ENCODE measurements at regions not wholly inside any gene's neighbourhood (a gene's known extent, or its start where the extent isn't known, plus 50 kb on each side); places are given as distances from the start of the nearest gene placed in this dataset.

DNA sequence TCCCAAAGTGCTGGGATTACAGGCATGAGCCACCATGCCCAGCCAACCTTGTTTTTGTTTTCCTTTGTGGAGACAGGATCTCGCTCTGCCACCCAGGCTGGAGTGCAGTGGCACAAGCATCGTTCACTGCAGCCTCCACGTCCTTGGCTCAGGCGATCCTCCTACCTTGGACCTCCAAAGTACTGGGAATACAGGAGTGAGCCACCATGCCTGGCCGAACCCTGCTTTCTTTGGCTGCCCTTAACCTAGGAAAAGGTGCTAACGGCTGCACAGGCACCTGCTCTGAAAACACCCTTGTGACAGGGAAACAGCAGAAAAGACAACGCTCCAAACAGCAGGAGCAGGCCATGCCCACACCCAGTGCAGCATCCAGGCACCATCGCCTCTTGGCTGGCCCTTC, 71.9 kb downstream of the OAT start:
- POLR2A ChIA-PET, result no interaction called here
- CTCF ChIA-PET, result no interaction called here
- 0 out of 2 replicates have a peak, but pooled peaks cover 2% of the 10 kb centered on the region for H3K4me1 Mint-ChIP-seq

GRCh38 chr10:124345521-124345920, 73.2 kb downstream of the OAT start:
- POLR2A ChIA-PET, result no interaction called here
- no peak for TF ChIP-seq ATF1 (CRISPR knock-in tag; IDR thresholded peaks at IDR 0.05)
- TF ChIP-seq, protein P1, sequence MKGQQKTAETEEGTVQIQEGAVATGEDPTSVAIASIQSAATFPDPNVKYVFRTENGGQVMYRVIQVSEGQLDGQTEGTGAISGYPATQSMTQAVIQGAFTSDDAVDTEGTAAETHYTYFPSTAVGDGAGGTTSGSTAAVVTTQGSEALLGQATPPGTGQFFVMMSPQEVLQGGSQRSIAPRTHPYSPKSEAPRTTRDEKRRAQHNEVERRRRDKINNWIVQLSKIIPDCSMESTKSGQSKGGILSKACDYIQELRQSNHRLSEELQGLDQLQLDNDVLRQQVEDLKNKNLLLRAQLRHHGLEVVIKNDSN (CRISPR knock-in tag; IDR thresholded peaks at IDR 0.05), result no peak
- TF ChIP-seq EMX1 (CRISPR knock-in tag; IDR thresholded peaks at IDR 0.05), result no peak
- no peak for TF ChIP-seq ZNF532 (CRISPR knock-in tag; IDR thresholded peaks at IDR 0.05; ENCODE audit: borderline replicate concordance)
- TF ChIP-seq ERG (CRISPR knock-in tag; IDR thresholded peaks at IDR 0.05), result no peak
- no peak for TF ChIP-seq ATF3 (CRISPR knock-in tag; conservative IDR thresholded peaks at IDR 0.05)
- no peak for TF ChIP-seq PREB (CRISPR knock-in tag; IDR thresholded peaks at IDR 0.05; ENCODE audit: borderline replicate concordance)
- no peak for TF ChIP-seq FOXP1 (CRISPR knock-in tag; IDR thresholded peaks at IDR 0.05; ENCODE audit: borderline replicate concordance)
- TF ChIP-seq TCF7 (CRISPR knock-in tag; IDR thresholded peaks at IDR 0.05; ENCODE audit: low read depth), result no peak
- TF ChIP-seq GTF2I (CRISPR knock-in tag; conservative IDR thresholded peaks at IDR 0.05), result no peak
- TF ChIP-seq ZNF263 (CRISPR knock-in tag; IDR thresholded peaks at IDR 0.05; ENCODE audit: low read depth), result no peak
- Mint-ChIP-seq H3K27me3 (ENCODE audit: low read depth) (no peaks in the 10 kb centered on the region; the same call in 1 of the 2 replicates), H3K4me3 (no peak overlapping the region), H3K36me3 (no peaks in the 10 kb centered on the region), H3K27ac (no peak overlapping the region), H3K9me3 (0 out of 2 replicates have a peak, but pooled peaks cover 4% of the 10 kb centered on the region), H3K4me1 (0 out of 2 replicates have a peak, but pooled peaks cover 2% of the 10 kb centered on the region)
- CTCF ChIA-PET, result no interaction called here
- no peak for DNase-seq (ENCODE audit: low spot score)
- no peak for ATAC-seq

More for the DNA sequence above, 71.9 kb downstream of the OAT start:
- no peak for DNase-seq (ENCODE audit: low spot score)
- no peak for TF ChIP-seq SOX15 (CRISPR knock-in tag; IDR thresholded peaks at IDR 0.05)
- no peak for TF ChIP-seq USF2 (CRISPR knock-in tag; IDR thresholded peaks at IDR 0.05)
- TF ChIP-seq ZNF423 (CRISPR knock-in tag; IDR thresholded peaks at IDR 0.05), result no peak
- no peak for TF ChIP-seq ZNF121 (CRISPR knock-in tag; IDR thresholded peaks at IDR 0.05)
- H3K27ac Mint-ChIP-seq, result no peak overlapping the region
- no peaks in the 10 kb centered on the region; the same call in 1 of the 2 replicates for H3K27me3 Mint-ChIP-seq (ENCODE audit: low read depth)
- H3K9me3 Mint-ChIP-seq, result 0 out of 2 replicates have a peak, but pooled peaks cover 4% of the 10 kb centered on the region
- H3K36me3 Mint-ChIP-seq, result no peaks in the 10 kb centered on the region
- no peak overlapping the region for H3K4me3 Mint-ChIP-seq
- ATAC-seq, result no peak

Measured in WTC11 (cell line).